DOHH2 (cell line): ENCODE measurements at regions not wholly inside any gene's neighbourhood (a gene's known extent, or its start where the extent isn't known, plus 50 kb on each side); places are given as distances from the start of the nearest gene placed in this dataset.
"Not testable (repeated sequence)": the region's sequence is repeated elsewhere in the genome, so short reads cannot be mapped to it uniquely, and the experiment has no call there.

Experiments
- EZH2phosphoT487 ChIP-seq: fragments of 200-600 bp; sonication (generic); IDR thresholded peaks from 2 replicates; pipeline ENCODE4 v1.6.1; 2017; ENCODE audit warnings: borderline replicate concordance, mild to moderate bottlenecking, antibody characterized with exemption, low read length, moderate library complexity, mixed read lengths
- TF ChIP-seq, protein P1 (sequence below): fragments of 200-600 bp; sonication (generic); IDR thresholded peaks from one replicate; pipeline ENCODE4 v1.5.1; 2014; ENCODE audit warnings: antibody characterized with exemption, mild to moderate bottlenecking, low read depth, low read length; ENCODE audit not compliant: poor library complexity, severe bottlenecking

DNA sequence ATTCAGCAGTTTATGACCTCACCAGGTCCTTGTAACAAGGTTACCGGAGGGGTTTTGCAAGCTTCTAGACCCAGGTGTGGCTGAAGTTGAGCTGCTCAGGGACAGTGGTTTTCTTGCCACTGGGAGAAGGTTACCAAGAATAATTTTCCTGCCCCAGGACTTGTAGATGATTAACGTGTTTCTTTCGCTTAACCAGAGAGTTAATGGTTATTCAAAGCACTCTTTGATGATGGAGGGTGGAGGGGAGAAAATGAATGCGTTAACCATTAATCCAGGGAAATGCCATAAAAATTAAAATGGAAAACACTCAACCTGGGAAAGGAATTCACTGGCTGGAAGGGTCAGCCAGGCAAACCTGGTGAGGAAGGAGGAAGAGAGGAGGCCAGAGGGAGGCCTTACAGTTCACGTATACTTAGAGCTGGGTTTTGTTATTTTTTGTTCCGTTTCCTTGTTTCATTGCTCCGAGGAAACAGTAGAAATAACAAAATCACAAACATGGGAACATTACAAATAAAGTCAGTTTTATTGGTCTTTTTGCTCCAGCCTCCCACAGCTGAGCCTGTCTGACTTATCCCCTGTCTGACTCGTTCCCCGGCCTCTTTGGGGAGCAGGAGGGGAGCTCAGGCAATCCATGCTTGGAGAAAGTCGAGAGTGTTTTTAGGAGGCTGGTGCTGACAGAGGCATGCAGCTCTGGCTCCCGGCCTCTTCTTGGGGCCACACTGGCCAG lies 207.5 kb upstream of the IRF2BP2 start:
- TF ChIP-seq, protein P1, sequence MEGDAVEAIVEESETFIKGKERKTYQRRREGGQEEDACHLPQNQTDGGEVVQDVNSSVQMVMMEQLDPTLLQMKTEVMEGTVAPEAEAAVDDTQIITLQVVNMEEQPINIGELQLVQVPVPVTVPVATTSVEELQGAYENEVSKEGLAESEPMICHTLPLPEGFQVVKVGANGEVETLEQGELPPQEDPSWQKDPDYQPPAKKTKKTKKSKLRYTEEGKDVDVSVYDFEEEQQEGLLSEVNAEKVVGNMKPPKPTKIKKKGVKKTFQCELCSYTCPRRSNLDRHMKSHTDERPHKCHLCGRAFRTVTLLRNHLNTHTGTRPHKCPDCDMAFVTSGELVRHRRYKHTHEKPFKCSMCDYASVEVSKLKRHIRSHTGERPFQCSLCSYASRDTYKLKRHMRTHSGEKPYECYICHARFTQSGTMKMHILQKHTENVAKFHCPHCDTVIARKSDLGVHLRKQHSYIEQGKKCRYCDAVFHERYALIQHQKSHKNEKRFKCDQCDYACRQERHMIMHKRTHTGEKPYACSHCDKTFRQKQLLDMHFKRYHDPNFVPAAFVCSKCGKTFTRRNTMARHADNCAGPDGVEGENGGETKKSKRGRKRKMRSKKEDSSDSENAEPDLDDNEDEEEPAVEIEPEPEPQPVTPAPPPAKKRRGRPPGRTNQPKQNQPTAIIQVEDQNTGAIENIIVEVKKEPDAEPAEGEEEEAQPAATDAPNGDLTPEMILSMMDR, result not testable (repeated sequence)
- not testable (repeated sequence) for TF ChIP-seq EZH2phosphoT487
